ENCODE measurements at regions not wholly inside any gene's neighbourhood (a gene's known extent, or its start where the extent isn't known, plus 50 kb on each side); places are given as distances from the start of the nearest gene placed in this dataset.

DNA sequence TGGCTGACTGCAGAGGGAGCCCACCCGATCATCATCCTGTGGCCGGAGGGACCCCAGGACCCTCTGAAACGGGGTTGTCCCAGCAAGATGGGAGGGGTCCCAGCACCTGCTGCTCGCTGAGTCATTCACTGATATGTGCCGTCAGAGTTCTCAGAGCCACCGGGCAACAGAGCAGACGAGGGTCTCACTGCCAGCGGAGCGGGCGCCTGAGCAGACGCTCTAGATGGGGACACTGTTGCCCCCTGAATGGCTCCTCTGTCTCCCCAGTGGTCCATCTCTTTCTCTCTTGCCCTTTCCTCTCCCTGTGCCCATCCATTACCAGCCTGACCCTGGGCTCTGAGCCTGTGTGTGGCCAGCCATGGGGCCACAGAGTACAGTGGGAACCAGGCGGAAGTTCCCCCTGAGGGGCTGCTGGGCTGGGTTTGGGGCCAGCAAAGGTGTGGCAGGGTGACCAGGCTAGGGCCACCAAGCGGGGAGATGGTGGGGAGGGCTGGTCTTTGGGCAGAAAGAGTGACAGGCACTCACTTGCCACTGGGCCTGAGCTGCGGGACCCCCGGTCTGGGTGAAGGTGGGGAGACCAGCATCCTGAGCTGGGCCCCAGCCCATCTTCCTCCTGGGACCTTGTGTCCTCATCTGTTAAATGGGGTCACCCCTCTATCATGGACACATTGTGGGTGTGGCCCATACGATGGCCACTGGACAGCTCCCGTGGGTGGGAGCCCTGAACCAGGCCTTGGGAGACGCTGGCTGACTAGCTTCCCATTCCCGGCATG, 90.9 kb downstream of the HMX1 start:
- no peak for DNase-seq (ENCODE audit: low spot score)
- TF ChIP-seq CTCF (IDR thresholded peaks at IDR 0.05; ENCODE audit: extremely low read depth, insufficient read depth, missing control alignments): no peak
- in situ Hi-C loops (cut with MboI; ENCODE audit: low pct_unique_long_range_greater_than_20kb, low sequenced_read_pairs, unreplicated experiment): no loop called here

GRCh38 chr4:8780086-8780485, 91.6 kb downstream of the HMX1 start:
- TF ChIP-seq CTCF (IDR thresholded peaks at IDR 0.05; ENCODE audit: extremely low read depth, insufficient read depth, missing control alignments): no peak
- DNase-seq (ENCODE audit: low spot score): no peak
- in situ Hi-C loops (cut with MboI; ENCODE audit: low pct_unique_long_range_greater_than_20kb, low sequenced_read_pairs, unreplicated experiment): no loop called here

DNA sequence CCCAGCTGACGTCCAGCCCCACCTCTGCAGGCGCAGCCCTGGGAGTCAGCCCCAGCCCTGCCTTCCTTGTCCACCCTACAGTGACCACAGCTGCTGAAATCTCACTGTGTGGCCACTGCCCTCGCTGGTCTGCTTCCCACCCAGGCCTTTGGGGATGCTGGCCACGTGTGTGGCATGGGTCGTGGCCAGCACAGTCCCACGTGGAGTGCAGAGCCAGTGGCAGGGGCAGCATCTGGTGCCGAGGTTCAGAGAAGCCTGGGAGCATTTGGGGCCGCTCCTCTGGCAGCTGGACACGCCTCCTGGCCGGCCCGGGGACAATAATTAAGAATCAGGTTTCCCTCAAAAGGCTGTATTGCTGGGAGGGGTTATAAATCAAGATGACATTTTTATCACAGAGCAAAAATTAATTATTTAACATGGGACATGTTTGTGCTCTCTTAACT, 92.1 kb downstream of the HMX1 start:
- TF ChIP-seq CTCF (IDR thresholded peaks at IDR 0.05; ENCODE audit: extremely low read depth, insufficient read depth, missing control alignments): no peak
- DNase-seq (ENCODE audit: low spot score): no peak
- in situ Hi-C loops (cut with MboI; ENCODE audit: low pct_unique_long_range_greater_than_20kb, low sequenced_read_pairs, unreplicated experiment): no loop called here

DNA sequence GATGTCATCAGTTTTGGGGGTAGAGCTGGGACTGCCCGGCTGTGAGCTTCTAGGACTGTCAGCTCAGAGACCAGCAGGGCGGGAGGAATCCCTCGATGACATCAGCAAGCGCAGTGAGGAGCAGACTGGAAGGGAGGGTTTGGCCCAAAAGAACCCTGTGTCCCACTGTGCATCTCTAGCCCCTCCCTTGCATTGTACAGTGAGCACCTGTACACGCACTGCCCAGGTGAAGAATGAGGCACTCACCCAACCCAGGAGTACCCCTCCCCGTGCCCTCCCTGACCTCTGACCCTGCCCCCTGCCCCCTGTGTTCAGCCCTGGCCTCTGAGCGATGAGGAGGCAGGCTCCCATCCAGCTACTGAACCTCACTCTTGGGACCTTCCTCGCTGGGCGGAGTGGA, 92.9 kb downstream of the HMX1 start:
- in situ Hi-C loops (cut with MboI; ENCODE audit: low pct_unique_long_range_greater_than_20kb, low sequenced_read_pairs, unreplicated experiment): no loop called here
- DNase-seq (ENCODE audit: low spot score): no peak
- no peak for TF ChIP-seq CTCF (IDR thresholded peaks at IDR 0.05; ENCODE audit: extremely low read depth, insufficient read depth, missing control alignments)

DNA sequence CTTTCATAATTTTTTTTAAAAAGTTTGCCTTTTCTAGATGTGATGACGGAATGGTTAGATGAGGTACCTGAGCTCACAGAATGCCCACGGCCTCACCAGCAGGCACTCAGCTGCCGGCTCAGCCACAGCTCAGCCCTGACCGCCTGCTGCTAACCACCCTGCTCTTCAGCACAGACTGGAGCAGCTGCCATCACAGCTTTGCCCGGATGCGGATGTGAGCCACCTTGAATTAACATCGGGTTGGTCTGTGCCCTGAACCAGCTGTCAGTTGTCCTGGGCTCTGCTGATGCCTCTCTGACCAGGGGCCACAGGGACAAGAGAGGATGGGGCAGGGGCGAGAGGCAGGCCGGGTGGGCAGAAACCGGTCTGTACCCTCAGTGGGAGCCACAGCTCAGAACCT, 93.3 kb downstream of the HMX1 start:
- TF ChIP-seq CTCF (IDR thresholded peaks at IDR 0.05; ENCODE audit: extremely low read depth, insufficient read depth, missing control alignments): no peak
- DNase-seq (ENCODE audit: low spot score): no peak
- in situ Hi-C loops (cut with MboI; ENCODE audit: low pct_unique_long_range_greater_than_20kb, low sequenced_read_pairs, unreplicated experiment): no loop called here

DNA sequence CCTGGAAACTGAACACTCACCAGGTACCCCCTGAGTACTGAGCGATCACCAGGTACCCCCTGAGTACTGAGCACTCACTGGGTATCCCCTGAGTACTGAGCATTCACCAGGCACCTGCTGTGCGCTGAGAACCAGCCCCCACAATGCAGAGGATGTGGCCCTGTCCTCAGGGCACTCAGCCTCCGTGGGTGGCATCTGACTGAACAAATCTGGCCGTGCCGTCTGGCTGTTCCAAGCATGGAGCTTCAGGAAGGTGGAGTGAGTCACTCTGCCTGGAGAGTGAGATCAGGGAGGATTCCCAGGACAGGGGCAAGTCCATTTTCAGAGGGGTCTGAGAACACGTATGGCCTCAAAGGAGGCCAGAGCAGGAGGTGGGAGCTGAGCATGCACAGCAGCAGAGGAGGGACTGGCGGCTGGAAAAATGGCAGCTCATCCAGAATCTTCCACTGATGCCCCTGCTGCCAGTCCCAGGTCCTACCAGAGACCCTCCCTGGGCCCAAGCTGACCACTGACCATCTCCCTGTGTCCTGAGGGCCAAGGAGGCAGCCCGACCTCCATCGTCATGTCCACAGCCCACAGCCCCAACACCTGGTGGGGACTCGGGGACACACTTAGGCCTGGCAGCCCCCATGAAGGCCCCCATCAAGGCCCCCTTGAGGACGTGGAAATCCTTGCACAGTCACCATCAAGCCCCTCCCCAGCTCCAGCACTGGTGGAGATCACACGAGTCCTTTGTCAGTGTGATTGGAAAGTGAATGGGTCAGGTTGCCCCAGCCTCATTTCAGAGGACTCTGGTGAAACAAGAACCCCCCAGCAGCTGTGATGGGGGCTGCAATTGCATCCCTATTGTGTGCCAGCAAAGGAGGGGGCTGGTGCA, 94.1 kb downstream of the HMX1 start:
- no peak for TF ChIP-seq CTCF (IDR thresholded peaks at IDR 0.05; ENCODE audit: extremely low read depth, insufficient read depth, missing control alignments)
- DNase-seq (ENCODE audit: low spot score): no peak
- in situ Hi-C loops (cut with MboI; ENCODE audit: low pct_unique_long_range_greater_than_20kb, low sequenced_read_pairs, unreplicated experiment): no loop called here

Measured in GM13977 (cell line).